H1 (cell line): ENCODE measurements at regions not wholly inside any gene's neighbourhood (a gene's known extent, or its start where the extent isn't known, plus 50 kb on each side); places are given as distances from the start of the nearest gene placed in this dataset.

Source experiments
- CTCF ChIA-PET: fragments of 300-600 bp; sonication (Branson Sonifier 250); formaldehyde crosslinking; loops from one replicate; lab custom pipeline; 2021; ENCODE audit not compliant: partially characterized antibody; lab: Charles Lee
- POLR2A ChIA-PET: fragments of 300-600 bp; sonication (Branson Sonifier 250); formaldehyde crosslinking; loops from one replicate; lab custom pipeline; 2021; ENCODE audit warnings: inconsistent platforms; ENCODE audit not compliant: partially characterized antibody; lab: Charles Lee
- DNase-seq, 2 experiments: peaks; one replicate each; pipeline versions ENCODE4 v3.0.0 to v3.0.0-alpha.2; 2010 to 2022; ENCODE audit warnings: low spot score in 2 of 2, low read depth in 1 of 2, mixed read lengths in 1 of 2
- FAIRE-seq: peaks from 2 replicates; lab custom pipeline; 2011; peaks lifted over from hg19 to GRCh38; lab: Jason Lieb, UNC
- H2AFZ ChIP-seq: 2 replicates; pipeline ENCODE4 v1.8.1; 2012; ENCODE audit warnings: low read length, inconsistent platforms
- H2AK5ac ChIP-seq: 2 replicates; pipeline ENCODE4 v1.6.1; 2013; ENCODE audit warnings: low read depth, low read length
- H2BK120ac ChIP-seq: replicated peaks from 2 replicates; pipeline ENCODE3; 2013; ENCODE audit warnings: low read depth, low read length, inconsistent platforms
- H2BK12ac ChIP-seq: 2 replicates; pipeline ENCODE4 v1.6.1; 2013; ENCODE audit warnings: low read depth, low read length
- H2BK15ac ChIP-seq: 2 replicates; pipeline ENCODE4 v1.6.1; 2013; ENCODE audit warnings: low read length
- H2BK20ac ChIP-seq: 2 replicates; pipeline ENCODE4 v1.6.1; 2013; ENCODE audit warnings: low read length
- H2BK5ac ChIP-seq: 2 replicates; pipeline ENCODE4 v1.6.1; 2013; ENCODE audit warnings: low read depth, low read length
- H3K14ac ChIP-seq: 2 replicates; pipeline ENCODE4 v1.6.1; 2013; ENCODE audit warnings: inconsistent platforms; ENCODE audit not compliant: insufficient read length
- H3K18ac ChIP-seq: 2 replicates; pipeline ENCODE4 v1.6.1; 2013; ENCODE audit warnings: low read length; ENCODE audit errors: extremely low read depth
- H3K23ac ChIP-seq: 2 replicates; pipeline ENCODE4 v1.6.1; 2013; ENCODE audit warnings: inconsistent platforms; ENCODE audit not compliant: insufficient read length
- H3K23me2 ChIP-seq: 2 replicates; pipeline ENCODE4 v1.6.1; 2013; ENCODE audit warnings: low read depth, low read length
- H3K27ac ChIP-seq: 2 replicates; pipeline ENCODE4 v1.6.1; 2011; ENCODE audit warnings: low read depth, low read length, inconsistent platforms
- H3K27me3 ChIP-seq, 4 experiments: replicated peaks in 1 of 4; 1 replicate in 1 of 4; 2 replicates in 3 of 4; pipeline versions ENCODE4 v1.6.1 to v1.8.1; 2011 to 2013; ENCODE audit warnings: low read length in 3 of 4, mild to moderate bottlenecking in 3 of 4, inconsistent platforms in 2 of 4, mixed read lengths in 2 of 4, moderate library complexity in 1 of 4; ENCODE audit not compliant: control insufficient read depth in 3 of 4, insufficient read depth in 3 of 4; ENCODE audit errors: extremely low read depth in 1 of 4
- H3K36me3 ChIP-seq, 4 experiments: 2 replicates each; pipeline versions ENCODE4 v1.6.1 to v1.8.1; 2011 to 2013; ENCODE audit warnings: mild to moderate bottlenecking in 4 of 4, low read length in 3 of 4, moderate library complexity in 2 of 4, control low read depth in 1 of 4, inconsistent platforms in 1 of 4; ENCODE audit not compliant: insufficient read depth in 4 of 4, control insufficient read depth in 2 of 4
- H3K4ac ChIP-seq: replicated peaks from 2 replicates; pipeline ENCODE3; 2013; ENCODE audit warnings: low read length, low read depth, mixed read lengths, inconsistent platforms; ENCODE audit not compliant: insufficient read length
- H3K4me1 ChIP-seq, 4 experiments: replicated peaks in 1 of 4; 1 replicate in 1 of 4; 2 replicates in 3 of 4; pipeline versions ENCODE4 v1.6.1 to v1.8.1; 2011 to 2013; ENCODE audit warnings: low read length in 3 of 4, inconsistent platforms in 2 of 4, mixed read lengths in 1 of 4; ENCODE audit not compliant: insufficient read depth in 4 of 4, control insufficient read depth in 3 of 4
- H3K4me2 ChIP-seq, 2 experiments: 2 replicates each; pipeline versions ENCODE4 v1.6.1 to v1.8.1; 2011 to 2013; ENCODE audit warnings: low read depth in 2 of 2, low read length in 2 of 2, control low read depth in 1 of 2, inconsistent platforms in 1 of 2, mild to moderate bottlenecking in 1 of 2; ENCODE audit not compliant: insufficient read depth in 1 of 2
- H3K4me3 ChIP-seq, 4 experiments: fragments of 200-600, 300-600 bp in 1 of 4; sonication (generic), shearing (Covaris generic), sonication (Bioruptor Twin) in 1 of 4; 2 replicates each; pipeline versions ENCODE4 v1.5.1 to v1.8.1; 2011 to 2016; ENCODE audit warnings: low read length in 4 of 4, low read depth in 3 of 4, control low read depth in 2 of 4, inconsistent platforms in 2 of 4, mild to moderate bottlenecking in 2 of 4, mixed read lengths in 1 of 4, moderate library complexity in 1 of 4; ENCODE audit not compliant: insufficient read depth in 2 of 4; ENCODE audit errors: extremely low read depth in 1 of 4
- H3K56ac ChIP-seq: replicated peaks from 2 replicates; pipeline ENCODE3; 2013; ENCODE audit warnings: low read depth, mild to moderate bottlenecking, mixed read lengths, low read length, inconsistent platforms; ENCODE audit not compliant: insufficient read length
- H3K79me1 ChIP-seq: 2 replicates; pipeline ENCODE4 v1.6.1; 2013; ENCODE audit warnings: low read depth, low read length, control low read depth
- H3K79me2 ChIP-seq, 2 experiments: 2 replicates each; pipeline versions ENCODE4 v1.6.1 to v1.8.1; 2012 to 2013; ENCODE audit warnings: low read length in 2 of 2, mild to moderate bottlenecking in 2 of 2, inconsistent platforms in 1 of 2; ENCODE audit not compliant: insufficient read depth in 2 of 2, control insufficient read depth in 1 of 2
- H3K9ac ChIP-seq, 4 experiments: replicated peaks in 1 of 4; 1 replicate in 1 of 4; 2 replicates in 3 of 4; pipeline versions ENCODE4 v1.6.1 to v1.8.1; 2011 to 2013; ENCODE audit warnings: low read depth in 3 of 4, low read length in 3 of 4, control low read depth in 2 of 4, mild to moderate bottlenecking in 2 of 4, moderate library complexity in 2 of 4, inconsistent platforms in 1 of 4; ENCODE audit errors: extremely low read depth in 1 of 4
- H3K9me3 ChIP-seq, 2 experiments: 2 replicates each; pipeline versions ENCODE4 v1.6.1 to v1.8.1; 2012 to 2013; ENCODE audit warnings: mild to moderate bottlenecking in 2 of 2, moderate library complexity in 2 of 2, control low read depth in 1 of 2, inconsistent platforms in 1 of 2, low read depth in 1 of 2, low read length in 1 of 2, mixed read lengths in 1 of 2; ENCODE audit not compliant: insufficient read depth in 2 of 2
- H4K20me1 ChIP-seq, 2 experiments: replicated peaks in 1 of 2; 2 replicates each; pipeline versions ENCODE3 to v1.8.1; 2011 to 2013; ENCODE audit warnings: inconsistent platforms in 2 of 2, low read length in 2 of 2, mild to moderate bottlenecking in 1 of 2; ENCODE audit not compliant: insufficient read depth in 2 of 2, control insufficient read depth in 1 of 2
- H4K5ac ChIP-seq: 2 replicates; pipeline ENCODE4 v1.6.1; 2013; ENCODE audit warnings: low read length, low read depth, mixed read lengths, inconsistent platforms; ENCODE audit not compliant: insufficient read length
- H4K8ac ChIP-seq: 2 replicates; pipeline ENCODE4 v1.8.0; 2013; ENCODE audit warnings: mild to moderate bottlenecking, moderate library complexity, low read length, inconsistent platforms; ENCODE audit not compliant: insufficient read depth; ENCODE audit errors: extremely low read depth
- H4K91ac ChIP-seq: replicated peaks from 2 replicates; pipeline ENCODE3; 2013; ENCODE audit warnings: low read length, mixed read lengths, inconsistent platforms; ENCODE audit not compliant: insufficient read length
- ASH2L ChIP-seq: fragments of 200-600, 300-600 bp; sonication (generic); IDR thresholded peaks from one replicate; pipeline ENCODE4 v1.7.1; 2017; ENCODE audit warnings: low read length
- BACH1 ChIP-seq: IDR thresholded peaks from 2 replicates; pipeline ENCODE4 v1.6.1; 2012; ENCODE audit warnings: low read length, improper control_type of control experiment
- BCL11A ChIP-seq, 2 experiments: IDR thresholded peaks; one replicate each; pipeline ENCODE4 v1.6.1; 2011; ENCODE audit warnings: low read depth in 2 of 2, low read length in 2 of 2, mild to moderate bottlenecking in 2 of 2
- CREB1 ChIP-seq: IDR thresholded peaks from 2 replicates; pipeline ENCODE4 v1.6.1; 2012; ENCODE audit warnings: inconsistent platforms
- EP300 ChIP-seq, 2 experiments: IDR thresholded peaks; 1 replicate in 1 of 2; 2 replicates in 1 of 2; pipeline ENCODE4 v1.6.1; 2011 to 2012; ENCODE audit warnings: low read depth in 2 of 2, low read length in 2 of 2, mild to moderate bottlenecking in 2 of 2, borderline replicate concordance in 1 of 2, inconsistent platforms in 1 of 2, moderate library complexity in 1 of 2
- FOSL1 ChIP-seq: IDR thresholded peaks from 2 replicates; pipeline ENCODE4 v1.6.1; 2011; ENCODE audit warnings: mild to moderate bottlenecking, low read depth, low read length, moderate library complexity; ENCODE audit not compliant: insufficient read depth
- GABPA ChIP-seq: IDR thresholded peaks from 2 replicates; pipeline ENCODE4 v1.6.1; 2011; ENCODE audit warnings: mild to moderate bottlenecking, low read length, moderate library complexity, borderline replicate concordance; ENCODE audit not compliant: insufficient read depth
- JUN ChIP-seq: IDR thresholded peaks from 2 replicates; pipeline ENCODE4 v1.6.1; 2011; ENCODE audit warnings: low read depth, mild to moderate bottlenecking, improper control_type of control experiment, low read length
- POLR2A ChIP-seq, 2 experiments: IDR thresholded peaks; 1 replicate in 1 of 2; 2 replicates in 1 of 2; pipeline ENCODE4 v1.6.1; 2011; ENCODE audit warnings: low read depth in 2 of 2, low read length in 2 of 2, mild to moderate bottlenecking in 2 of 2; ENCODE audit errors: control extremely low read depth in 1 of 2
- RFX5 ChIP-seq: IDR thresholded peaks from 2 replicates; pipeline ENCODE4 v1.6.1; 2011; ENCODE audit warnings: low read depth, low read length, improper control_type of control experiment, borderline replicate concordance
- TBP ChIP-seq: IDR thresholded peaks from 2 replicates; pipeline ENCODE4 v1.6.1; 2011; ENCODE audit warnings: low read depth, low read length, improper control_type of control experiment
- YY1 ChIP-seq: IDR thresholded peaks from 2 replicates; pipeline ENCODE4 v1.6.1; 2011; ENCODE audit warnings: low read depth, mild to moderate bottlenecking, low read length
- WGBS, 2 experiments: shearing (Covaris generic) in 1 of 2; methylation state at CpG; one replicate each; pipeline versions ENCODE4 v1.1.6 to v1.1.7; 2013 to 2015; ENCODE audit warnings: low lambda C conversion rate in 2 of 2, mixed read lengths in 2 of 2, inconsistent platforms in 1 of 2, low coverage in 1 of 2, missing lambda C conversion rate in 1 of 2; ENCODE audit not compliant: insufficient replicate concordance in 2 of 2, insufficient coverage in 1 of 2, insufficient read length in 1 of 2; ENCODE audit errors: extremely low coverage in 1 of 2, missing lambda C conversion rate in 1 of 2; 5-methylcytosine and 5-hydroxymethylcytosine counted together
- TF ChIP-seq, protein P1 (sequence below): IDR thresholded peaks from 2 replicates; pipeline ENCODE4 v1.6.1; 2012; ENCODE audit warnings: low read length, inconsistent platforms
- TF ChIP-seq, protein P2 (sequence below): IDR thresholded peaks from 2 replicates; pipeline ENCODE4 v1.6.1; 2011; ENCODE audit warnings: low read depth, mild to moderate bottlenecking, low read length; ENCODE audit not compliant: insufficient read depth

DNA sequence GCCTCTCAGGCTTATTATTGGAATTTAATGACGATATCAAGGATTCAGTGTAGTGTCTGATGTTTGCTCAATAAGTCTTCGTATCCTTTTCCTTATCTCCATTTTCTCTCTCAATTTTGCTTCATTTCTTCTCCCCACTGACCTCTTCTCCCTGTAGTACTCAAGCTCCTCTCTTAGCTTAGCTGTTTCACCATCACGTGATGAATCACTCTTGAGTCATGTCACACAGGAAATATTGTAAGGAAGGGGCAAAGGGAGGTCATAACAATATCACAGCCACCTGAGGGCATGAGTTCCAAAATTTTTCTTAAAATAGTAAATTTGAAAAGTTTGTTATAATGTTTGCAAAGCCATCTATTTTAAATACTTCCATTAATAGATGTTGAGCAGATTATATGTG, 392.2 kb upstream of the MARCKS start:
- H2AK5ac ChIP-seq = no peak overlapping the region
- H3K14ac ChIP-seq = no peak overlapping the region
- DNase-seq (no peak), FAIRE-seq (no peak)
- no peak overlapping the region for H3K56ac ChIP-seq
- no peaks in the 10 kb centered on the region for H3K79me2 ChIP-seq
- no peak overlapping the region for H3K4me3 ChIP-seq
- H2BK120ac ChIP-seq = no peak overlapping the region
- no peaks in the 10 kb centered on the region for H3K9me3 ChIP-seq
- CTCF ChIA-PET = interaction anchor here (1.0 to 1.1 kb wide), 2 partner anchors 15 to 16 kb away, joined by 3 read pairs; no protein-coding TSS in a partner anchor
- no peaks in the 10 kb centered on the region for H3K36me3 ChIP-seq
- no peak overlapping the region for H3K27ac ChIP-seq
- no peak overlapping the region for H3K9ac ChIP-seq
- H3K4me2 ChIP-seq = no peak overlapping the region
- POLR2A ChIA-PET = no interaction called here
- H2BK15ac ChIP-seq = no peak overlapping the region
- no peak overlapping the region for H4K8ac ChIP-seq
- H2BK20ac ChIP-seq = no peak overlapping the region
- H3K79me1 ChIP-seq = no peaks in the 10 kb centered on the region
- H2BK12ac ChIP-seq = no peak overlapping the region
- 92% methylated on average over 3 of the region's 3 CpGs; no CpG with 5 or more reads in 1 of the 2 experiments for WGBS, 2 experiments
- H3K23ac ChIP-seq = no peak overlapping the region
- H4K91ac ChIP-seq = no peak overlapping the region
- no peak overlapping the region for H3K4ac ChIP-seq
- H2AFZ ChIP-seq = no peak overlapping the region
- H4K20me1 ChIP-seq = no peaks in the 10 kb centered on the region
- H3K18ac ChIP-seq = no peak overlapping the region
- no peaks in the 10 kb centered on the region for H3K23me2 ChIP-seq
- no peaks in the 10 kb centered on the region for H3K4me1 ChIP-seq
- no peaks in the 10 kb centered on the region for H3K27me3 ChIP-seq
- H4K5ac ChIP-seq = no peak overlapping the region
- no peak overlapping the region for H2BK5ac ChIP-seq
- TF ChIP-seq TBP (no peak), POLR2A (IDR thresholded peaks at IDR 0.05; ENCODE audit: control extremely low read depth in 1 of 2, low read depth in 2 of 2, low read length in 2 of 2) (no peak), RFX5 (no peak), CREB1 (no peak), GABPA (no peak), BCL11A (IDR thresholded peaks at IDR 0.05; ENCODE audit: low read depth in 2 of 2, low read length in 2 of 2) (no peak), YY1 (no peak), EP300 (IDR thresholded peaks at IDR 0.05; ENCODE audit: borderline replicate concordance in 1 of 2, low read depth in 2 of 2, low read length in 2 of 2) (no peak), ASH2L (no peak), BACH1 (no peak), JUN (no peak), FOSL1 (no peak)
- TF ChIP-seq, protein P1, sequence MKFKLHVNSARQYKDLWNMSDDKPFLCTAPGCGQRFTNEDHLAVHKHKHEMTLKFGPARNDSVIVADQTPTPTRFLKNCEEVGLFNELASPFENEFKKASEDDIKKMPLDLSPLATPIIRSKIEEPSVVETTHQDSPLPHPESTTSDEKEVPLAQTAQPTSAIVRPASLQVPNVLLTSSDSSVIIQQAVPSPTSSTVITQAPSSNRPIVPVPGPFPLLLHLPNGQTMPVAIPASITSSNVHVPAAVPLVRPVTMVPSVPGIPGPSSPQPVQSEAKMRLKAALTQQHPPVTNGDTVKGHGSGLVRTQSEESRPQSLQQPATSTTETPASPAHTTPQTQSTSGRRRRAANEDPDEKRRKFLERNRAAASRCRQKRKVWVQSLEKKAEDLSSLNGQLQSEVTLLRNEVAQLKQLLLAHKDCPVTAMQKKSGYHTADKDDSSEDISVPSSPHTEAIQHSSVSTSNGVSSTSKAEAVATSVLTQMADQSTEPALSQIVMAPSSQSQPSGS = no peak
- TF ChIP-seq, protein P2, sequence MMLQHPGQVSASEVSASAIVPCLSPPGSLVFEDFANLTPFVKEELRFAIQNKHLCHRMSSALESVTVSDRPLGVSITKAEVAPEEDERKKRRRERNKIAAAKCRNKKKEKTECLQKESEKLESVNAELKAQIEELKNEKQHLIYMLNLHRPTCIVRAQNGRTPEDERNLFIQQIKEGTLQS = no peak
